ENCODE measurements at regions not wholly inside any gene's neighbourhood (a gene's known extent, or its start where the extent isn't known, plus 50 kb on each side); places are given as distances from the start of the nearest gene placed in this dataset.

GRCh38 chr13:62973804-62974203 lies 1558.2 kb upstream of the PCDH20 start:
- TF ChIP-seq, protein P1, sequence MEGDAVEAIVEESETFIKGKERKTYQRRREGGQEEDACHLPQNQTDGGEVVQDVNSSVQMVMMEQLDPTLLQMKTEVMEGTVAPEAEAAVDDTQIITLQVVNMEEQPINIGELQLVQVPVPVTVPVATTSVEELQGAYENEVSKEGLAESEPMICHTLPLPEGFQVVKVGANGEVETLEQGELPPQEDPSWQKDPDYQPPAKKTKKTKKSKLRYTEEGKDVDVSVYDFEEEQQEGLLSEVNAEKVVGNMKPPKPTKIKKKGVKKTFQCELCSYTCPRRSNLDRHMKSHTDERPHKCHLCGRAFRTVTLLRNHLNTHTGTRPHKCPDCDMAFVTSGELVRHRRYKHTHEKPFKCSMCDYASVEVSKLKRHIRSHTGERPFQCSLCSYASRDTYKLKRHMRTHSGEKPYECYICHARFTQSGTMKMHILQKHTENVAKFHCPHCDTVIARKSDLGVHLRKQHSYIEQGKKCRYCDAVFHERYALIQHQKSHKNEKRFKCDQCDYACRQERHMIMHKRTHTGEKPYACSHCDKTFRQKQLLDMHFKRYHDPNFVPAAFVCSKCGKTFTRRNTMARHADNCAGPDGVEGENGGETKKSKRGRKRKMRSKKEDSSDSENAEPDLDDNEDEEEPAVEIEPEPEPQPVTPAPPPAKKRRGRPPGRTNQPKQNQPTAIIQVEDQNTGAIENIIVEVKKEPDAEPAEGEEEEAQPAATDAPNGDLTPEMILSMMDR (IDR thresholded peaks at IDR 0.05) = no peak
- TF ChIP-seq POLR2AphosphoS5 (IDR thresholded peaks at IDR 0.05) = no peak

Data from suprapubic skin (tissue), 3 donors.